Subcutaneous abdominal adipose tissue (tissue), 5 donors: ENCODE measurements at regions not wholly inside any gene's neighbourhood (a gene's known extent, or its start where the extent isn't known, plus 50 kb on each side); places are given as distances from the start of the nearest gene placed in this dataset.

ENCODE experiments used
- H3K27ac ChIP-seq: one replicate; pipeline ENCODE4 v1.7.0; 2013; ENCODE audit warnings: low read depth, mild to moderate bottlenecking, inconsistent platforms, low read length, moderate library complexity
- H3K27me3 ChIP-seq, 5 donors: one replicate each; pipeline ENCODE4 v1.7.0; 2013; ENCODE audit warnings: low read length in 5 of 5, inconsistent platforms in 1 of 5; ENCODE audit not compliant: control insufficient read depth in 5 of 5, insufficient read depth in 4 of 5
- H3K36me3 ChIP-seq, 5 donors: one replicate each; pipeline ENCODE4 v1.7.0; 2013; ENCODE audit warnings: low read length in 5 of 5; ENCODE audit not compliant: control insufficient read depth in 5 of 5, insufficient read depth in 5 of 5
- H3K4me1 ChIP-seq, 5 donors: one replicate each; pipeline ENCODE4 v1.7.0; 2013; ENCODE audit warnings: low read length in 5 of 5, mild to moderate bottlenecking in 3 of 5, moderate library complexity in 1 of 5; ENCODE audit not compliant: control insufficient read depth in 5 of 5, insufficient read depth in 5 of 5
- H3K4me3 ChIP-seq, 5 donors: one replicate each; pipeline ENCODE4 v1.7.0; 2013; ENCODE audit warnings: low read length in 5 of 5, low read depth in 1 of 5
- H3K9ac ChIP-seq, 5 donors: one replicate each; pipeline ENCODE4 v1.7.0; 2013; ENCODE audit warnings: low read length in 5 of 5, mild to moderate bottlenecking in 4 of 5, moderate library complexity in 3 of 5
- H3K9me3 ChIP-seq, 5 donors: one replicate each; pipeline ENCODE4 v1.7.0; 2013; ENCODE audit warnings: low read length in 5 of 5; ENCODE audit not compliant: control insufficient read depth in 5 of 5
- donor health status: healthy.
- donor health status: healthy.
- donor health status: healthy.
- donor health status: healthy.
- donor health status: healthy.

DNA sequence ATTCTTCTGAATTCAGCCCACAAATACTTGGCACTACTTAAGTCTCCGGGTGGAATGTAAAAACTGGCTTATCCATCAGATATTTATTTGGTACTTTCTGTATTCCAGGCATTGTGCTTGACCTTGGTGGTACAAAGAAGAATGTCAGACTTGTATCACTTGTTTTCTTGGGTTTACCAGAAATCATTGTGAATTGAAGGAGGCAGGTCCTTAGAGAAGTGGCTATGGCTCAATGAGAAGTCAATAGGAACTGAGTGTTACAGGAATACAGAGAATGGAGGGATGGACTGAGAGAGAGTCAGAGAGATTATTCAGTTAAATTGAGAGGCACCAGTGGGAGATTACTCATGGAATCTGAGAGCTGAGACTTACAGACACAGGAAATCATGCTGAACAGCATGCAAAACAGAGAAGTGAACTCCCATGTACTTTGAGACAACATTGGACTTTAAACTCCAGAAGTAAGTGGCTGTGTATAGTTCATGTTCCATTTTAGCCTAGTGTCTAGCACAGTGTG is 704.1 kb downstream of the CDH11 start:
- Histone ChIP-seq H3K4me1 (peaks cover 0 to 20% (median 5%) of the 10 kb centered on the region in 5 donors), H3K4me3 (no peak overlapping the region), H3K9ac (no peak overlapping the region), H3K36me3 (no peaks in the 10 kb centered on the region), H3K27me3 (no peaks in the 10 kb centered on the region), H3K9me3 (peaks cover 0 to 2% (median 0%) of the 10 kb centered on the region in 5 donors), H3K27ac (no peak overlapping the region)

GRCh38 chr16:64416216-64417005 is 705.5 kb downstream of the CDH11 start:
- Histone ChIP-seq H3K9me3 (peaks cover 0 to 2% (median 0%) of the 10 kb centered on the region in 5 donors), H3K27me3 (no peaks in the 10 kb centered on the region), H3K4me1 (peaks cover 0 to 23% (median 5%) of the 10 kb centered on the region in 5 donors), H3K9ac (no peak overlapping the region), H3K4me3 (peak overlapping the region; percentile 42 to 59 (median 49)), H3K27ac (no peak overlapping the region), H3K36me3 (no peaks in the 10 kb centered on the region)

- H3K9me3 ChIP-seq, result peaks cover 0 to 2% (median 0%) of the 10 kb centered on the region in 5 donors
- no peak overlapping the region for H3K27ac ChIP-seq
- H3K4me3 ChIP-seq, result no peak overlapping the region
- H3K4me1 ChIP-seq, result peaks cover 0 to 41% (median 9%) of the 10 kb centered on the region in 5 donors
- H3K27me3 ChIP-seq, result no peaks in the 10 kb centered on the region
- H3K9ac ChIP-seq, result no peak overlapping the region
- H3K36me3 ChIP-seq, result no peaks in the 10 kb centered on the region
Measured at GRCh38 chr16:64412578-64413280, 709.1 kb downstream of the CDH11 start.

- Histone ChIP-seq H3K4me3 (no peak overlapping the region), H3K27me3 (no peaks in the 10 kb centered on the region), H3K9ac (no peak overlapping the region), H3K9me3 (peaks cover 0 to 2% (median 0%) of the 10 kb centered on the region in 5 donors), H3K4me1 (peaks cover 0 to 43% (median 6%) of the 10 kb centered on the region in 5 donors), H3K27ac (peak overlapping the region; percentile 53), H3K36me3 (no peaks in the 10 kb centered on the region)
Measured at GRCh38 chr16:64410306-64410705, 711.6 kb downstream of the CDH11 start.

GRCh38 chr16:64409783-64410210 is 712.1 kb downstream of the CDH11 start:
- no peaks in the 10 kb centered on the region for H3K36me3 ChIP-seq
- peaks cover 0 to 2% (median 0%) of the 10 kb centered on the region in 5 donors for H3K9me3 ChIP-seq
- H3K4me1 ChIP-seq, result peaks cover 0 to 46% (median 6%) of the 10 kb centered on the region in 5 donors
- H3K9ac ChIP-seq, result peak overlapping the region in 1 of 5 donors; percentile 36
- H3K27ac ChIP-seq, result peak overlapping the region; percentile 53
- H3K4me3 ChIP-seq, result no peak overlapping the region
- no peaks in the 10 kb centered on the region for H3K27me3 ChIP-seq

- Histone ChIP-seq H3K4me1 (peaks cover 0 to 41% (median 6%) of the 10 kb centered on the region in 5 donors), H3K4me3 (no peak overlapping the region), H3K9me3 (peaks cover 0 to 2% (median 0%) of the 10 kb centered on the region in 5 donors), H3K27me3 (no peaks in the 10 kb centered on the region), H3K36me3 (no peaks in the 10 kb centered on the region), H3K9ac (no peak overlapping the region), H3K27ac (no peak overlapping the region)
Measured at GRCh38 chr16:64408699-64409098, 713.2 kb downstream of the CDH11 start.

DNA sequence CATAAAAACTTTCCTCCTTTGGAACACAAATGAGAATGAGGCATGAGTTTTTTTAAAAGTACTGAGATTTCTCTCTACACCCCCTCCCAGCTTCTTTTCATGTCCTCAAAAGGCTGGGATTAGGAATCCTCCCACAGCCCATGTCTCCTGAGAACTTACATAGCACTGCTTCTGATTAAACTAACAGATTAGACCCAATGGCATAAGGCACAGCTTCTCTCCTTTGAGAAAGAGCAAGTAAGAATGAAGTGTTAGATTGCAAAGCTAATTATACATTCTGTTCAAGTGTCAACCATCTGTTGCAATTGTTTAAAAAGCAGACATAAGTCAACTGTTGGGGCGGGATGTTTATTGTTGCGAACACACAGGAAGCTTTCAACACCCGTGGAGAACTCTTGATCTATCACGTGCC is 715.1 kb downstream of the CDH11 start:
- Histone ChIP-seq H3K4me3 (no peak overlapping the region), H3K9me3 (no peaks in the 10 kb centered on the region), H3K4me1 (peaks cover 0 to 30% (median 4%) of the 10 kb centered on the region in 5 donors), H3K27ac (no peak overlapping the region), H3K27me3 (no peaks in the 10 kb centered on the region), H3K9ac (no peak overlapping the region), H3K36me3 (no peaks in the 10 kb centered on the region)

- H3K4me1 ChIP-seq, result peaks cover 0 to 21% (median 2%) of the 10 kb centered on the region in 5 donors
- H3K27me3 ChIP-seq, result no peaks in the 10 kb centered on the region
- H3K9ac ChIP-seq, result no peak overlapping the region
- no peak overlapping the region for H3K4me3 ChIP-seq
- H3K27ac ChIP-seq, result no peak overlapping the region
- no peaks in the 10 kb centered on the region for H3K9me3 ChIP-seq
- H3K36me3 ChIP-seq, result no peaks in the 10 kb centered on the region
Measured at GRCh38 chr16:64403352-64403751, 718.5 kb downstream of the CDH11 start.

GRCh38 chr16:64398793-64399192 is 723.1 kb downstream of the CDH11 start:
- Histone ChIP-seq H3K9me3 (no peaks in the 10 kb centered on the region), H3K9ac (no peak overlapping the region), H3K27ac (no peak overlapping the region), H3K36me3 (no peaks in the 10 kb centered on the region), H3K4me3 (no peak overlapping the region), H3K4me1 (peaks cover 0 to 13% (median 9%) of the 10 kb centered on the region in 5 donors), H3K27me3 (no peaks in the 10 kb centered on the region)
